A549 (cell line): ENCODE measurements at regions not wholly inside any gene's neighbourhood (a gene's known extent, or its start where the extent isn't known, plus 50 kb on each side); places are given as distances from the start of the nearest gene placed in this dataset.

Source experiments
- BHLHE40 ChIP-seq: IDR thresholded peaks from 2 replicates; pipeline ENCODE4 v1.6.1; 2012; ENCODE audit warnings: low read depth, low read length, inconsistent platforms
- CHD2 ChIP-seq: fragments of 150-350 bp; IDR thresholded peaks from 2 replicates; pipeline ENCODE4 v1.6.1; 2014; ENCODE audit warnings: low read length; ENCODE audit not compliant: partially characterized antibody
- CTCF ChIP-seq: fragments of >200 bp; sonication (Bioruptor Twin); formaldehyde crosslinking; IDR thresholded peaks from 3 replicates; pipeline ENCODE4 v1.5.1; 2016
- EHMT2 ChIP-seq: fragments of 200-600 bp; sonication (generic); IDR thresholded peaks from 2 replicates; pipeline ENCODE4 v1.6.1; 2016; ENCODE audit warnings: antibody characterized with exemption, low read depth, mild to moderate bottlenecking, moderate library complexity
- EP300 ChIP-seq, 2 experiments: fragments of >200 bp; sonication (Bioruptor Twin); formaldehyde crosslinking; IDR thresholded peaks; 2 replicates in 1 of 2; 3 replicates in 1 of 2; pipeline ENCODE4 v1.6.1; 2016 to 2017
- GATA3 ChIP-seq: IDR thresholded peaks from 2 replicates; pipeline ENCODE4 v1.6.1; 2012; ENCODE audit warnings: borderline replicate concordance
- HMGXB4 ChIP-seq: fragments of 250-450 bp; sonication (Bioruptor Pico); IDR thresholded peaks from 2 replicates; pipeline ENCODE4 v1.5.0; 2021; ENCODE audit warnings: mild to moderate bottlenecking, moderate library complexity, borderline replicate concordance
- KDM1A ChIP-seq: fragments of 200-600 bp; sonication (generic); IDR thresholded peaks from 2 replicates; pipeline ENCODE4 v1.6.1; 2016; ENCODE audit warnings: low read depth, mild to moderate bottlenecking
- POLR2A ChIP-seq: IDR thresholded peaks from 2 replicates; pipeline ENCODE4 v1.6.1; 2012; ENCODE audit warnings: mild to moderate bottlenecking, low read length
- RCOR1 ChIP-seq: fragments of 150-350 bp; IDR thresholded peaks from 2 replicates; pipeline ENCODE4 v1.6.1; 2014; ENCODE audit warnings: antibody characterized with exemption, low read length, low read depth
- REST ChIP-seq: fragments of 200-600 bp; sonication (generic); IDR thresholded peaks from 2 replicates; pipeline ENCODE4 v1.6.1; 2016; ENCODE audit warnings: antibody characterized with exemption, mild to moderate bottlenecking, moderate library complexity
- ZC3H11A ChIP-seq: fragments of 450-650 bp; IDR thresholded peaks from 2 replicates; pipeline ENCODE4 v1.6.1; 2014; ENCODE audit warnings: antibody characterized with exemption, mild to moderate bottlenecking

DNA sequence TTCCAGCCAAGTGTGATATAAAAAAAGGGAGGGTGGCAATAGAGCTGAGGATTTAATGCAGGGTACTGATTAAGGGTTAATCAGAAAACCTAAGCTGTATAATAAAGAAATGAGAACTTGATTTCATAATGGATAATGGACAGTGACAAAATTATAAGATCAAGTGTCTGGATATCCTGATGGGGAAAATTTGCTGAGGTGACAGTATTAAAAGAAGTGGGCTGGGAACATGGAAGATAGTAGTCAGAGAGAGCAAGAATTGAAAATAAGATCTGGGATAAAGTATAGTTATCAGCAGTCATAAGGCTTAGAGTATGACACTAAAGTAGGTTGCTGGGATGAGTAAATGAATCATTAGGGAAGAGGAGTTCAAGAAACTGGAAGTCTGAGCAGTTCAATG lies 627.3 kb upstream of the RGS18 start:
- TF ChIP-seq REST: no peak
- no peak for TF ChIP-seq CTCF
- no peak for TF ChIP-seq CHD2
- no peak for TF ChIP-seq KDM1A
- no peak for TF ChIP-seq HMGXB4 (CRISPR knock-in tag)
- no peak for TF ChIP-seq GATA3
- TF ChIP-seq EP300 (IDR thresholded peaks at IDR 0.05): no peak
- TF ChIP-seq POLR2A: no peak
- no peak for TF ChIP-seq BHLHE40
- TF ChIP-seq EHMT2: no peak
- no peak for TF ChIP-seq RCOR1
- no peak for TF ChIP-seq ZC3H11A
